D341Med (cell line): ENCODE measurements at regions not wholly inside any gene's neighbourhood (a gene's known extent, or its start where the extent isn't known, plus 50 kb on each side); places are given as distances from the start of the nearest gene placed in this dataset.
"Not testable (repeated sequence)": the region's sequence is repeated elsewhere in the genome, so short reads cannot be mapped to it uniquely, and the experiment has no call there.

ENCODE experiments used
- DNase-seq: peaks from one replicate; pipeline ENCODE4 v3.0.0; 2012; ENCODE audit warnings: low spot score

DNA sequence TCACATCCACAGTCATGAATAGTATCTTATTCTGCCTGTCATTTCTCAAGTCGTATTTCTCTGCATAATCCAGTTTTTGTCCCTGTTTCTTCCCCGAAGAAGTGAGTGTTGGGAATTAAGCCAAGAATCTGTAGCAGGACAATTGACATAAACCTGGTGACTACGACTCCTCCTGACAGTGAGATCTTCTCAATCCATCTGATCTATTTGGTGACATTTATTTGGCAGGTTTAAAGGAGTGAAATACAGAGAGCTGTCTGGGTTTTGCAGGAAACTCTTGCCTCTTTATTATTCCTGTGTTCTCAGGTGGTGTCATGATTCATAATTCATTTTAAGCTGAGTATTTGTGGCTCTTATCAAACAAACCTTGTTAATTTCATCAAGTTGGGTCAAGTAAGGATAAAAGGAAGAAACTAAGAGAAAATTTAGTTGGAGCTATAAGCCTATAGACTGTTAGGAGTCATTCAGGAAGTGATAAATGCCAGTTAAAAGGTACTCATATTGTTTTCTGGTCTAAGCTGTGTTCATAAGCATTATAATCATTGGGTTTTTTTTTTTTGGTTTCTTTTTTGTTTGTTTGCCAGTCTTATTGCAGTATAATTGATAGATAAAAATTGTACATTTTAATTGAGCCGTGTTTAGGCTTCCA is 95.9 kb upstream of the PCSK1 start:
- no peak for DNase-seq

DNA sequence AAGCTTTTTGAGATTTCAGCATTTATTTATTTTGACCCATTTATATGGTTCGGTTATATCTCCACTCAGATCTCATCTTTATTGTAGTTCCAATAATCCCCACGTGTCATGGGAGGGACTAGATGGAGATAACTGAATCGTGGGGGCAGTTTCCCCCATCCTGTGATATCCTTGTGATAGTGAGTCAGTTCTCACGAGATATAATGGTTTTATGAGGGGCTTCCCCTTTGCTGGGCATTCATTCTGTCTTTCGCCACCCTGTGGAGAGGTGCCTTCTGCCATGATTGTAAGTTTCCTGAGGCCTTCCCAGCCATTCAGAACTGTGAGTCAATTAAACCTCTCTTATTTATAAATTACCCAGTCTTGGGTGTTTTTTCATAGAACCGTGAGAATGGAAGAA is 96.5 kb upstream of the PCSK1 start:
- DNase-seq: no peak

- no peak for DNase-seq
Measured at GRCh38 chr5:96530901-96531300, 97.9 kb upstream of the PCSK1 start.

DNA sequence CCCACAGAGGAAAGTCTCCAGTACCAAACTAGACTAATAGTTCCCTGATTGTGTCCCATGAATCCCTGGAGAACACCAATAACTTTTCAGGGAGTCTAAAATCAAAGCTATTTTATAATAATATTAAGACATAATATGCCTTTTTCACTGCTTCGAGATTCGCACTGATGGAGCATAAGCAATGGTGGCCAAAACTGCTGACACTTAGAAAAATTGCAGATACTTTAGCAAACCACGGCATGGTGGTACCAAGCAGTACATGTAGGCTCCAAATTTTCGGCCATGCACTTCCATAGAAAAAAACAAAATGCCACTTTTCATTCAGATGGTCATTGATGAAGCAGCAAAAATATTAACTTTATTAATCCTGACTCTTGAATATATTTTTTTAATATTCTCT is 100.3 kb upstream of the PCSK1 start:
- no peak for DNase-seq

- no peak for DNase-seq
Measured at GRCh38 chr5:96537386-96537785, 104.3 kb upstream of the PCSK1 start.

DNA sequence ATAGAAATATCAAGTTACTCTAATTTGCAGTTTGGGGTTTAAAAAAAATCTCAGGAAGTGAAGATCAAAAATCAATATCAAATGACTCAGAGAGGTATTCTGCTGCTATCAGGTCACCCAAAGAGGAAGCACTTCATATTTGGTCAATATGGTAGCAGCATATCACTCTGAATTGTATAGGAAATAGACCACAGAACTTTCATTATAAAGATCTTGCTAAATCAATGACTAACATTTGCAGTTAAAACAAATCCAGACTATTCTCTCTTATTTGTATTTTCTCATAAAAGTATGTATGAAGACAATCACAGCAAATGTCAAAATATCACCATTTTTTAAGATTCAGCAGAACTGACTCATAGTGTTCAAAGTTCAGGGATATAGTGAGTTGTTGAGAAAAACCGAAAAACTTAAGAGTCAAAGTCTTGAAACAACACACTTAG is 105.8 kb upstream of the PCSK1 start:
- no peak for DNase-seq

- DNase-seq: no peak
Measured at GRCh38 chr5:96546120-96546519, 113.1 kb upstream of the PCSK1 start.

GRCh38 chr5:96547486-96547885 is 114.4 kb upstream of the PCSK1 start:
- DNase-seq: no peak

DNA sequence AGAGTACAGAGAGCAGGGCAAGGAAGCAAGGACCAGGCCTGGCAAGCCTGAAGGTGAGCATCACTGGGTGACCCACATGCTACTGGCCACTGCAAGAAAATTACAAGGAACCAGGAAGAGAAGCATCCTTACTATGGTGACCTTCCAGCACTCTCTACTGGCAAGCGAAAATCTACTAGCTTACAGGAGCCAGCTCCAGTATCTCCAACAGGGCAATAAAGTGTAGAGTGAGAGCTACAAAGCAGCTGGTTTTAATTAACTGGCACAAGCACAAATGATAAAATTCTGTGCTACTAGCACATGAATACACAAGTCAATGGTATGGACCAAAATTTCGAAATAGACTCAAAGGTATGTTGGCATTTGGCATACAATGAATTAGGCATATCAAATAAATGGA is 113.3 kb upstream of the CAST start:
- no peak for DNase-seq

- DNase-seq: not testable (repeated sequence)
Measured at GRCh38 chr5:96560857-96561256, 101.3 kb upstream of the CAST start.

DNA sequence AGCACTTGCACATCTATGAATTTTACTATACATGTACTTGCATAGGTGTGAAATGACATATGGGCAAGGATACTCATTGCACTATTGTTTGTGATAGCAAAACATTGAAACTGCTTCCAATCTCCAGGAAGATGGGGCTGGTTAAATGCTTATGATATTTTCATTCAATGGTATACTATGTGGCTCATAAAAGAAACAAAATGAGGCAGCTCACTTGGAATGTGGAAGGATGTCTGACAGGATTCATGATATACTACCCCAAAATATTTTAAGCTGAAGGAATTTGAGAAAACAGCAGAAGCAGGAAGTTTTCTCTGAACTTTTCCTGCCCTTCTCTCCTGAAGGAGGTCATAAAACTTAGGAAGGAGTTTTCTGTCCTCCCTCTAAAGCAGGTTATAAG is 99.6 kb upstream of the CAST start:
- no peak for DNase-seq

- DNase-seq: no peak
Measured at GRCh38 chr5:96563816-96564215, 98.4 kb upstream of the CAST start.

- no peak for DNase-seq
Measured at GRCh38 chr5:96565582-96566265, 96.5 kb upstream of the CAST start.

DNA sequence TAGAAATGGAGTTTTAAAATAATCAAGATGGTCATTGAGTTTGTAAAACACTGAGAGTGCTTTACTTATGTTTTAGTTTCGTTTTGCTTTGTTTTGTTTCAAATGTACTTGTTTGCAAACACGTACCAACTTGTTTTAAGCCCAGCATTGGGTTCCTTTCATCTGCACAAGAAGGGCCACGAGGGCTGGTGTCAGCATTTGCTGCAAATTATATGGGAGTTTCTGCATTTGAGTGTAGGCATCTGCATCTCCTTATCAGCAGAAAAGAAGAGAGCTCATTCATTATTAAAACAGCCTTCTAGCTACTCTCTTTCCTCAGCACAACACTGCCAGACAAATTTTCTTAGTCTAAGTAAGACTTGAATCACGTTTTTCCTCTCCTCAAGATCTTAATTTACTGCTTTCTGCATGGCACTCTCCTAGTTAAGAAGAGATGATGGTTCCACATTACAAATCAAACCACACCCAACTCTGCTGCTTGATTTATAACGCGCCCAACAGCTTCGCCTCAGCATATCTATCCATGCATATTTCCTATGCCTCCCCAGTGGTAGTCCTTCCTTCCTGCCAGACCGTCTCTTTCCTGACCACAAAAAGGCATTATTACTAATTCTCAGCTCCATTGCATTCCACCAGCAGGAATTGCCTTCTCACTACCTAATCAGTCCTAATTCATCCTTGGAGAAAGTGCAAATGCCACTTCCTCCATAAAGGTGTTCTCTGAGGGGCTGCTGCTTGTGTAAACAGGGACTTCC is 95.2 kb upstream of the CAST start:
- no peak for DNase-seq

DNA sequence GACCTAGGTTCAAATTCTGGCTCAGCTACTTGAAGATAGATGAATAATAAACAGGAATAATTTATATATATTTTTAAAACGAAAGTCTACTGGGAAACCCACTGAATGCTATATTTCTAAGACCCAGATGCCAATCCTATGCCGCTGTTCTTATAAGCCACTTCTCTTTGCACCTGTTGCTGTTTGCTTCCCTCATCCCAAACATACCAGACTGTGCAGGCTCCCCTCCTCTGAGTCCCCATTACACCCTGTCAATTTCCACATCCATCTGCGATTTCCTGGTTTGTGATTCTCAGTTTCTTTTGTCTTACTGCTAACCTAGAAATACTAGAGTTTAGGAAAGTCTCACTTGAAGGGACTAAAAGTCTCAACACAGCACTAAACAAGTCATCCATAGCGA is 92.8 kb upstream of the CAST start:
- no peak for DNase-seq

DNA sequence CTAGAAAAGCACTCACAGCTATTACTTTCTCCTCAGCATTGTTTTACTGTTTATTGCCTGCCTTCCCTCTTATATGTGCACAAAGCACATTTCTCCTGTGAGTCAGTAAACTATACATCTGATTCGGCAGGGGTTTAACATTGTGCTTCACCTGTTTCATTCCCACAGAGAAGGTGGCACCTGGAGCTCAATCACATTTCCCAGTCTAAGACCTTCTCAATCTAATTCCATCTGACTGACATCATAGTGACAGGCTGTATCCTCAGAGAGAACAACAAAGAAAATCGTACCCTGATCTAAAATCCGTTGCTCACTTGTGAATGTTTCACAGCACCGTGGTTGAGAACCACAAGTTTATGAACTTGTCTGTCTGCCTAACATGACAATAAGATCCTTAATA is 92.4 kb upstream of the CAST start:
- no peak for DNase-seq

DNA sequence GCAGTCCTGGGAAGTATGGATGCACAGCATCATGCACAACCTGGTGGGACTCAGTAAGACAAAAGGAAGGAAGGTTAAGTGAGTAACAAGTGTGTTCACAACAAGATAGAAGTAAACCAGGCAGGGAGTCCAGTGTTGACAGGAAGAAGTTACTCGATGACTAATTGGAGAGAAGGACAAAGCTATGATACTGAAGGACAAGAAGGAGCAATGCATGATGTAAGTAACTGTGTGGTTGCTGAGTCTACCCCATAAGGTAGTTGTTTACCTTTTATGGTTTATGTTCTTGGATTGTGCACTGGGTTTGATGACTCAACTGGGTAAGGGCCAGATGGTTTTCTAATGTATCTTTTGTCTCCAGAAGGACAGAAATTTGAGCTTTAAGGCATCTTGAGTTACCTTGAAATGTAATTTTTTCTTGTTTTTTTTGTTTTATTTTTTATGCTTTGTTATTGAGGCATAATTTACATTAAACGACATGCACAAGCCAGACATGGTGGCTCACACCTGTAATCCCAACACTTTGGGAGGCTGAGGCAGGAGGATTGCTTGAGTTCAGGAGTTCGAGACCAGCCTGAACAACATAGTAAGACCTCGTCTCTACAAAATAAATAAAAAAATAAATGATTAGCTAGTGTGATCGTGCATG is 89.2 kb upstream of the CAST start:
- DNase-seq: no peak

DNA sequence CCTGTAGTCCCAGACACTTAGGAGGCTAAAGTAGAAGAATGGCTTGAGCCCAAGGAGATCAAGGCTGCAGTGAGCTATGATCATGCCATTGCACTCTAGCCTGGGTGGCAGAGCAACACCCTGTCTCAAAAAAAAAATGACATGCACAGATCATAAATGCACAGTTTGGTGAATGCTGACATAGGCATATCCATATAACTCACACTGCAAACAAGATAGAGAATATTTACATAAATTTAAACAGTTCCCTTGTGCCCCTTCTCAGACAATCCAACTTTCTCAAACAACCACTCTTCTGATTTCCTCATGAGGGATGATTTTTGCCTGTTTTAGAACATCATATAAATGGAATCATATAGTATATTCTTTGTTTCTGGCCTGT is 88.7 kb upstream of the CAST start:
- no peak for DNase-seq

DNA sequence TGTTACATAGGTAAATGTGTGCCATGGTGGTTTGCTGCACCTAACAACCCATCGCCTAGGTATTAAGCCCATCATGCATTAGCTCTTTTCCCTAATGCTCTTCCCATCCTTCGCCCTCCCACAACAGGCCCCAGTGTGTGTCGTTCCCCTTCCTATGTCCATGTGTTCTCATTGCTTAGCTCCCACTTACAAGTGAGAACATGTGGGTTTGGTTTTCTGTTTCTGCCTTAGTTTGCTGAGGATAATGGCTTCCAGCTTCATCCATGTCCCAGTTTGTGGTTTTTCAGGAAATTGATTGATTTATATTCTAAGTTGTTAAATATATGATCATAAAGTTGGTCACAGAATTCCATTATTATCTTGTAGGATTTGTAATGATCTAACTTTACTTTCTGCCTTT is 85.3 kb upstream of the CAST start:
- no peak for DNase-seq

GRCh38 chr5:96577909-96578308 is 84.3 kb upstream of the CAST start:
- DNase-seq: no peak

DNA sequence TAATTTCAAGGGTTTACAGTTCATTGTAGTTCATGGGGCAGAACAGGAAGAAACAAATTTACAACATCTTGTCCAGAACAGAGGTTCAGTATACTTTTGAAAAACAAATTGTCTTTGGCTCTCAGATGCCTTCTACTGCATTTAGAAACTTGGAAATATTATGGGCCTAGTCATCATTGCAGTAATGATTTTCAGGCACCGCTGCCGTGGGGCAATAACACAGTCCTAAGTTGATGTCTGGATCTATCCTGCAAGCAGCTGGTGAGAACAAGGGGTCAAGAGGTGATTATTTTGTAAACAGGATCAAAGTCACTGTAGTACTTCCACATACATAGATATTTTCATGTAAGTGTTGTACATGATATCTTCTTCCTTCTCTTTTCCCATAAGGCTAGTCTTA is 82.5 kb upstream of the CAST start:
- DNase-seq: no peak

- DNase-seq: peak; percentile 20
Measured at GRCh38 chr5:96582343-96582742, 79.8 kb upstream of the CAST start.

GRCh38 chr5:96584712-96585111 is 77.5 kb upstream of the CAST start:
- DNase-seq: no peak
